Right atrium auricular region (tissue), 2 donors: ENCODE measurements at regions not wholly inside any gene's neighbourhood (a gene's known extent, or its start where the extent isn't known, plus 50 kb on each side); places are given as distances from the start of the nearest gene placed in this dataset.
"Not testable (repeated sequence)": the region's sequence is repeated elsewhere in the genome, so short reads cannot be mapped to it uniquely, and the experiment has no call there.

Source experiments
- DNase-seq: peaks from one replicate; pipeline ENCODE4 v3.0.0-alpha.2; 2019; ENCODE audit warnings: low spot score
- H3K27ac ChIP-seq, 2 donors: fragments of 200-600 bp; sonication (generic); 1 replicate in 1 of 2; 2 replicates in 1 of 2; pipeline ENCODE4 v1.5.1; 2016 to 2019
- H3K27me3 ChIP-seq, 2 donors: fragments of 200-600 bp; sonication (generic); one replicate each; pipeline versions ENCODE4 v1.5.1 to v1.6.0; 2017 to 2019
- H3K36me3 ChIP-seq: fragments of 200-600 bp; sonication (generic); one replicate; pipeline ENCODE4 v1.5.1; 2016
- H3K4me1 ChIP-seq, 2 donors: fragments of 200-600 bp; sonication (generic); one replicate each; pipeline versions ENCODE4 v1.5.1 to v1.6.0; 2017 to 2019
- H3K4me3 ChIP-seq, 2 donors: fragments of 200-600 bp; sonication (generic); 1 replicate in 1 of 2; 2 replicates in 1 of 2; pipeline ENCODE4 v1.5.1; 2017 to 2019; ENCODE audit warnings: mild to moderate bottlenecking in 1 of 2, moderate library complexity in 1 of 2
- H3K9me3 ChIP-seq, 2 donors: fragments of 200-600 bp; sonication (generic); one replicate each; pipeline ENCODE4 v1.5.1; 2019
- CTCF ChIP-seq, 2 donors: fragments of 200-600 bp; sonication (generic); IDR thresholded peaks; one replicate each; pipeline ENCODE4 v1.5.1; 2019; ENCODE audit warnings: antibody characterized with exemption in 2 of 2

GRCh38 chr14:106044949-106045596 lies 518.7 kb downstream of the TMEM121 start:
- no peaks in the 10 kb centered on the region for H3K9me3 ChIP-seq
- no peaks in the 10 kb centered on the region for H3K27me3 ChIP-seq
- H3K36me3 ChIP-seq = no peaks in the 10 kb centered on the region
- no peak overlapping the region for H3K27ac ChIP-seq
- H3K4me3 ChIP-seq = no peak overlapping the region
- TF ChIP-seq CTCF (IDR thresholded peaks at IDR 0.05) = peak in 1 of 2 donors; percentile 44
- no peak for DNase-seq
- no peaks in the 10 kb centered on the region for H3K4me1 ChIP-seq

- H3K4me1 ChIP-seq = no peaks in the 10 kb centered on the region
- H3K36me3 ChIP-seq = no peaks in the 10 kb centered on the region
- no peaks in the 10 kb centered on the region for H3K9me3 ChIP-seq
- no peaks in the 10 kb centered on the region for H3K27me3 ChIP-seq
- no peak overlapping the region for H3K4me3 ChIP-seq
- no peak for TF ChIP-seq CTCF (IDR thresholded peaks at IDR 0.05)
- DNase-seq = no peak
- no peak overlapping the region for H3K27ac ChIP-seq
These were observed 525.4 kb downstream of the TMEM121 start for GRCh38 chr14:106051796-106052195.

- no peak for DNase-seq
- no peak for TF ChIP-seq CTCF (IDR thresholded peaks at IDR 0.05)
- no peaks in the 10 kb centered on the region for H3K36me3 ChIP-seq
- H3K4me3 ChIP-seq = no peak overlapping the region
- no peaks in the 10 kb centered on the region for H3K9me3 ChIP-seq
- no peaks in the 10 kb centered on the region for H3K4me1 ChIP-seq
- no peak overlapping the region for H3K27ac ChIP-seq
- H3K27me3 ChIP-seq = no peaks in the 10 kb centered on the region
These were observed 528.9 kb downstream of the TMEM121 start for GRCh38 chr14:106055289-106055688.

- Histone ChIP-seq H3K36me3 (no peaks in the 10 kb centered on the region), H3K4me1 (no peaks in the 10 kb centered on the region), H3K4me3 (no peak overlapping the region), H3K9me3 (no peaks in the 10 kb centered on the region), H3K27ac (no peak overlapping the region), H3K27me3 (no peaks in the 10 kb centered on the region)
- no peak for DNase-seq
- no peak for TF ChIP-seq CTCF (IDR thresholded peaks at IDR 0.05)
These were observed 532.0 kb downstream of the TMEM121 start for GRCh38 chr14:106058342-106058741.

GRCh38 chr14:106060276-106060975 lies 534.0 kb downstream of the TMEM121 start:
- Histone ChIP-seq H3K27ac (no peak overlapping the region), H3K9me3 (no peaks in the 10 kb centered on the region), H3K36me3 (no peaks in the 10 kb centered on the region), H3K4me3 (no peak overlapping the region), H3K4me1 (no peaks in the 10 kb centered on the region), H3K27me3 (no peaks in the 10 kb centered on the region)
- TF ChIP-seq CTCF (IDR thresholded peaks at IDR 0.05) = no peak
- no peak for DNase-seq

GRCh38 chr14:106061877-106062500 lies 535.6 kb downstream of the TMEM121 start:
- DNase-seq = not testable (repeated sequence)

More at GRCh38 chr14:106061877-106062500, 535.6 kb downstream of the TMEM121 start:
- not testable (repeated sequence) for H3K9me3 ChIP-seq, H3K4me3 ChIP-seq, H3K27ac ChIP-seq, H3K36me3 ChIP-seq, H3K27me3 ChIP-seq, H3K4me1 ChIP-seq
